ENCODE measurements at regions not wholly inside any gene's neighbourhood (a gene's known extent, or its start where the extent isn't known, plus 50 kb on each side); places are given as distances from the start of the nearest gene placed in this dataset.

GRCh38 chr2:16328521-16329190, 337.0 kb downstream of the CYRIA start:
- DNase-seq: no peak

DNA sequence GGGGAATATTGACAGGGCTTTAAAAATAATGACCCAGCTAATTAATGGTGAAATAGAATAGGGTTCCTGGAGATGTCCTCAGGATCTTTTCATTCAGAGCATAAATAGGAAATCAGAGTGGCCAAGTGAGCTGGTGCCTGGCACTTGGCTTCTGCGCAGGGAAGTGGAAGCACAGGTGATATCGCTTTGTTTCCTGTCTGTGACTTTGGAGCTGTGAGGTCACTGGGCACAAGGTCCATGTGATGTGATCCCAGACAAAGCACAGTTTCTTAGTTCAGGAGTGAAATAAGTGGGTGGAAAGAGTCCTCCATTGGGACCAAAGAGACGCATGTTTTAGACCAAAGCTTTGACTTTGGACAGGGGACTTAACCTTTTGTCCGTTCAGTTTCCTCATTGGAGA, 338.3 kb downstream of the CYRIA start:
- no peak for DNase-seq

GRCh38 chr2:16326711-16327300, 338.8 kb downstream of the CYRIA start:
- no peak for DNase-seq

DNA sequence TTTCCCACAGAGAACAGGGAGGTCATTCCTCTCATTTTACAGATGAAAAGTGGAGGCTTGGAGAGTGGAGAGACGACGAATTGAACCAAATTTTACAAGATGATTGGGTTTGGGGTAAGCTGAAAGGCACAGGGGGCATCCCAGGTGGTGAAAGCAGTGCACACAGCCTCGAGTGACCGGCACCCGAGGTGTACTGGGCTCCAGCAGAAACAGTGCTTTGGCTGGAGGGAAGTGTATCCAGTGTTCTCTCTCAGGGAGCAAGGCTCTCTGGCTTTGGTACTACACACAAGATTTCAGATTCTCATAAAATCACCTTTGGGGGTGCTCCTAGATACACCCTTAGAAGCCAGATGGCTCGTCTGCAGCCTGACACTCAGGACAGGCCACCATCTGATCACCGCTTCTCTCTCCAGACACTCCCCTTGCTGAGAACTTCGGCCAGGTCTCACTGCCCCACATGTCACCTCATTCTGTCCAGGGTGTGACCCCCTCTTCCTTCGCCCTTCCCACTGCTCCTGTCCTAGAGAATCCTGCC, 339.6 kb downstream of the CYRIA start:
- DNase-seq: no peak

GRCh38 chr2:16325016-16325975, 340.3 kb downstream of the CYRIA start:
- no peak for DNase-seq

DNA sequence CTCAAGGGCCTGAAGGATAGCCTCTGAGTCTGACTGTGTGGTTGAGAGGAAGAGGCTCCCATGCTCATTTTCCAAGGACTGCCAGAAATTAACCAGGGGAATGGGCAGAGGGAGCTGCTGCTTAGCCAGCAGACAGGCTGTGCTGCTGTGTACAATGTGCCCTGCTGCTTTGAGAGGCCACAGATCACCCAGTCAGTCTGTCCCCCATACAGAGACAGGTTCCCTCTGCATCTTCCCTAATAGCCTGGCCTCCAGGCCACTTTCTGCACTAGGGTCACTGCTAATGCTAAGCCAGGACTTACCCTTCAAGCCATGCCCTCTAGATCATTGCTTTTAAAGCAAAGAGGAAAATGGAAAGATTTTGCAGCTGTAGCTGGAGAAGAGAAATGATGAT, 341.1 kb downstream of the CYRIA start:
- no peak for DNase-seq

DNA sequence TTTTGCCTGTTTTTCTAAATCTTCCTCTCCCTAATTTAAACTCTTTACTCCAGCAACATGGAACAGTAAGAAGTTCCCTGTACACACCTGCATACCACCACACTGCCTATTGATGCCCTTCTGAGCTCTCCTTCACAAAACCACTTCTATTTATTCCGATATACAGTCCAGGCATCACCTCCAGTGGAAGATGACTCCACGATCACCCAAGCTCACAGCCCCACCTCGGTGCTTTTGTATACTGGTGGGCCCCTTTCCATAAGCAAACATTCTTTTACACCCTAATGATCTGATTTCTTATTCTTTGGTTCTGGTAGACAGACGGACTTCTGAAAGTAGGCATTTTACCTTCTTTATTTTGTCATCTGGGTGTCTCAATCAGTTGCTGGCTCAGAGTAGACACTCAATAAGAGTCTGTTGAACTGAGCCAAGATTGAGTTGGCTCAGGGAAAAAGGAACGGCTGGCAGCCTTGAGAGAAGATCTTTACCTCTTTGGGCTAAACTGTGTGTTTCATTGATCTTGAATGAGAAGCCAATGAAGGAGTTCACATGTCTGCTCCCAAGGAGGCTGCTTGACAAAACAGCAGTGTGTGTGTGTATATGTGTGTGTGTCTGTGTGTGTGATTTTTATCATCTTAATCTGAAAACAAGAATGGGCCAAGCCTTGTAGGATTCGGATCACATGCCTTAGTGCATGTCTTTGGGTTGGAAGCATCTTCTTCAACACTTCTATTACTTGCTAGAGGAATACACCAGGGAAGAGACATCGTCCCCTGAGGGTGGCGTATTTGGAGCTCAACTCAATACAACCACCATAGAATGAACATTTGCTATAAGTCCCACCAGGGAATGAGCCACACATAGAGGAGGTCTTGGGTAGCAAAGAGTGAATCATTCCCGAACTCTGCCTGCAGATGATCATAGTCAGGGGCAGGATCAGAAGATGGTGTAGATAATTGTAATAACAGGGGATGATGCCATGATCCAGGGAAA, 341.8 kb downstream of the CYRIA start:
- no peak for DNase-seq

DNA sequence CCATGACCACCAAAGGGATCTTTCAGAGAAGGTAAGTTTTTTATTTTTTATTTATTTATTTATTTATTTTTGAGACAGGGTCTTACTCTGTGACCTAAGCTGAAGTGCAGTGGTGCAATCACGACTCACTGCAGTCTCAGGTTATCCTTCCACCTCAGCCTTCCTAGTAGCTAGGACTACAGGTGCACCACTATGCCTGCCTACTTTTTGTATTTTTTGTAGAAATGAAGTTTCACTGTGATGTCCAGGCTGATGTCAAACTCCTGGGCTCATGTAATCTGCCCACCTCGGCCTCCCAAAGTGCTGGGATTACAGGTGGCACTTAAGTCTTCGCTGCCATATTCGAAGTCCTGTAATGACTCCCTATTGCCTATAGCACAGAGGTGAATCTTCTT, 342.5 kb downstream of the CYRIA start:
- no peak for DNase-seq

DNA sequence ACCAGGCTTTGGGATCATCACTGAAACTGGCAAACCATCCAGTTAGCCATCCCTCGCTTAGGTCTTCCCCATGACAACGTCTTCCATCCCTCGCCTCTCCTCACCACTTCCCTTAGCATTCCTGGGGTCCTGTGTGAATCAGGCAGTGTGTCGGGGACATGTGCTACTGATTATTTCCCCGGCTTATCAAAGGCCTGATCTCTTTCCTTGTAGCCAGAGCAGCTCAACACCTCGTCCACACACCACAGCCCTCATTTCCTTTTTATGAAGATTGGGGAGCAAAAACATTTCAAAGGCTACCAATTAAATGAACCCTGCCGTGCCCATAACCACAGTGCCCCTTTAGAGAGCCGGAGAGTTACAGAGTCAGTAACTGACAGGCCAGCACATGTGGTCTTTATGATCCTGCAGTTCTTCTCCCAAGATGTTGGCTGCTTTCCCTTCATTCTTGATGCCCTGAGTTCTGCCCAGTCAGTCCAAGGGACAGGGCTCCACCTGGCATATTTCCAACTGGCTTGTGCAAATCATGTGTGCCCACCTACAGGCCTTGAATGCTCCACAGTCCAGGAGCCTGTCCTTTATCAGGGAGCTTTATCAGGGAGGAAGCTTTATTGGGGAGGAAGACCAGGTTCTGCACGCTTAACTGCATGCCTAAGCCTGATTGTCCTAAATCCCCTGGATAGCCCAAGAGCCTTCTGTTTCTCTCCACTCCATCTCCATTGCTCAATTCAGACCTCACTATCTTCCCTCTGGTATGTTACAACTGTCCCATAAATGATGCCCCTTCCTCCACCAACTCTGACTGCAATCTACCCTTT, 343.1 kb downstream of the CYRIA start:
- no peak for DNase-seq

DNA sequence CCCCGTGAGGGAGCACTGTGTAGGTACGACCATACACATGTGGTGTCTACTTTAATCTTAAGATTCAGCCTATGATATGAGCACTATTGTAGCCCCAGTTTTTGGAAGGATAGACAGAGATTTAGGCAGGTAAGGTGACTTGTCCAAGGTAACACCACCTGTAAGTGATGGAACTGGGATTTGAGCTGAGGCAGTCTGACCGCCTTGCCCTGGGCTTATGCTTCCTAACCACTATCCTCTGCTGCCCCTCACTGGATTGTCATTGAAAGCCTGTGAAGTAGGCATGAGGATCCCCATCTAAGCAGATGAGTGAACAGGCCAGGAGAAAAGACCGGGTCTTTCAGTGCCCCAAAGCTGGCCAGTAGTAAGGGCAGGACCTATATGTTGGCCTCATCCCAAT, 343.8 kb downstream of the CYRIA start:
- DNase-seq: no peak

GRCh38 chr2:16321256-16321655, 344.4 kb downstream of the CYRIA start:
- no peak for DNase-seq

GRCh38 chr2:16320716-16321115, 344.9 kb downstream of the CYRIA start:
- no peak for DNase-seq

- DNase-seq: no peak
These were observed 346.0 kb downstream of the CYRIA start for GRCh38 chr2:16319551-16320121.

GRCh38 chr2:16318474-16319195, 347.0 kb downstream of the CYRIA start:
- DNase-seq: no peak

DNA sequence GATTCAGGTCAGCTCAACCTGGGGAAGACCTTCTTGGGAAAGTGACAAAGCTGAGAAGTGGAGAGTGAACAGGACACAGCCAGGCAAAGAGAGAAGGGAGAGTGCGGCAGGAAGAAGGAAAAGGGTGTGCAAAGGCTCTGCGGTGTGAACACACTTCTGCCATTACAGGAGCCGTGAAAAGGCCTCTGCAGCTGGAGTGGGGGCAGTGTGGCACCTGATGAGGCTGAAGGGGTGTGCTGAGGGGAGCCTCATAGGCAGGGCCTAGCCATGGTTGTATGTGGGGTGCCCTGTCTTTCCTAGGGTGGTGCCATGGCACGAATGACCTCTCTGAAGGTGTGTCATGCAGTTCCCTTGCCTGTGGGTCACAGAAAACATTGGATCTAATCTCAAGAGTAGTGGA, 347.6 kb downstream of the CYRIA start:
- no peak for DNase-seq

GRCh38 chr2:16317211-16317830, 348.3 kb downstream of the CYRIA start:
- no peak for DNase-seq

DNA sequence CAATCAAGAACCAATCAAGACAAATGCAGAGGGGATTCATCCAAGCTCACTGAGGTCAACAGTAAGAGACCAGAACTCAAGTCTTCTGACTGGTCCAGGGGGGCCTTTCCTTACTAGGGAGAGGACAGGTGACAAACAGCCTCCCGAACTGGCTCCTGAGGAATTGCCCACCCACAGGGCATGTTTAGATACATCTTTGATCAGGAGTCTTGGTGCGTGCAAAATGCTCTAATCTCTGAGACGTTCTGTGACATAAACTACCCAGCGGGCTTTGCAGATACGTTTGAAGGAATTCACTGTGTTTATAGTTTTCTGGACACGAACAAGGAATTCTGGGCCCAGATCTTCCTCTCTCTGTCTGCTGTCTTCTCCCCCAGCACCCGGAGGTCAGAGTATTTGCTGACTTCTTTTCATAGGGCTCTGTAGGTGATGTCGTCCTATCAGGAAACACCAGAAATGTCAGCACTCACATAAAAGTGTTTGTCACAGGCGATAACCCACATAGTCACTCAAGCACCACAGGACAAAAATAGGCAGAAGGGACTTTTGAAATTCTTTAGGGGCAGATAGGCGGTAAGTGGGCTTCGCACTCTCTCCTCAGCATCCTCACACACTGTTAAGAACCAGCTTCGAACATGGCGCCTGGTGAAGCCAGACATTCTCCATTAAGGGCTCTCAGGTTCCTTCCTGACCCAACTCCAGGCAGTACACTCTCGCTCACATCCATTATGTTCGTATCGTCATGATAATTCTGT, 349.0 kb downstream of the CYRIA start:
- no peak for DNase-seq

DNA sequence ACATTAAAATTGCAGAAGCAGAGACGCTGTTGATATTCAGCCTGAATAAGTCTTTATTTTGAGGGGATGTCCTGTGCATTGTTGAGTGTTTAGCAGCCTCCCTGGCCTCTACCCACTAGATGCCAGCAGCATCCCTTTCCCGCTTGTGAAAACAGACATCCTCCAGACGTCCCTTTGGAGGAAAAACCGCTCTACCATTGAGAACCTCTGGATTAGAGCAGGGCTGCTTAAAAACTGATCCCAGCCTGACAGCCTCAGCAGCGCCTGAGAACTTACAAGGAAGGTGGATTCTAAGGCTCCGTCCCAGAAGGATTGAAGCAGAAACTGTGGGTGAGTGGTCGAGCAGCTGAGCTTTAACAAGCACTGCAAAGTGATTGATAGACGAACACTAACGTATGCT, 349.7 kb downstream of the CYRIA start:
- no peak for DNase-seq

- no peak for DNase-seq
These were observed 350.2 kb downstream of the CYRIA start for GRCh38 chr2:16315458-16315835.
